ENCODE measurements at regions not wholly inside any gene's neighbourhood (a gene's known extent, or its start where the extent isn't known, plus 50 kb on each side); places are given as distances from the start of the nearest gene placed in this dataset.

DNA sequence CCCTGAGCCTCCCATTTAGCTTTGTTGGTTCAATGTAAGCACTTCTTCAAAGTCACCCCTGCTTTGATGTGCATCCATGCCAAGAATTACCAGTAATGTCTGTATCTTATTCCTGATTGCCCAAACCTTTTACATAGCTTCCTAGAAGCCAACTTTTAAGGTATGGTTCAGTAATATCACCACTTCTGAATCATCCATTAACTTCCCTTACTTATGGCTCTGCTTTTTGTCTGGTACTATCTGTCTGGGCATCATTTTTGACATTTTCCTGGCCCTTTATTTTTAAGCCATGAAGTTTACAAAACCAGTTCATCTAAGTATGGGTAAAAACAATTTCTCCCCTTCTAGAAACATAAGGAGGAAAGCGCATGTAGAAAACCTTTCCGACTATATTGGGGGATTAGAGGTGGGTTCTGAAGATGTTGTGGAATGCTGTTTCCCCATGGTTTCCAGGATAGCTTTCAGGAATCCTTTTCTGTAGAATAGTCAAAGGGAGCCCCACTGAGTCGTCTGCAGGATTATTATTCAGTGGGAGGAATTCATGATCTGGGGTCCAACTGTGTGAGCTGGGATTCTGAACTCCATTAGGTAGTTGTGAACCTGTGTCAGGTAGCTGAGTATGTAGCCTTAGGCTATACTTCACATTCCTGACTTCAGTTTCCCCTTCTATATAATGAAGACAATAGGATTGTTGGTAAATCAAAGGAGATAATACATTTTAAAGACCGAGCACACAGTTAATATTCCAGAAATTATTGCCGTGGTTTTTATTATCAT lies 163.8 kb downstream of the SUCLA2 start:
- no peak overlapping the region for H3K27ac ChIP-seq
- TF ChIP-seq POLR2A (IDR thresholded peaks at IDR 0.05): no peak
- TF ChIP-seq CTCF (IDR thresholded peaks at IDR 0.05): no peak
- no peaks in the 10 kb centered on the region for H3K9me3 ChIP-seq
- DNase-seq: no peak
- H3K36me3 ChIP-seq: no peaks in the 10 kb centered on the region
- intact Hi-C loops (cut with DNase I; ENCODE audit: low total_unique reads): no loop called here
- no peaks in the 10 kb centered on the region for H3K27me3 ChIP-seq
- H3K4me1 ChIP-seq: no peaks in the 10 kb centered on the region
- no peak overlapping the region for H3K4me3 ChIP-seq

DNA sequence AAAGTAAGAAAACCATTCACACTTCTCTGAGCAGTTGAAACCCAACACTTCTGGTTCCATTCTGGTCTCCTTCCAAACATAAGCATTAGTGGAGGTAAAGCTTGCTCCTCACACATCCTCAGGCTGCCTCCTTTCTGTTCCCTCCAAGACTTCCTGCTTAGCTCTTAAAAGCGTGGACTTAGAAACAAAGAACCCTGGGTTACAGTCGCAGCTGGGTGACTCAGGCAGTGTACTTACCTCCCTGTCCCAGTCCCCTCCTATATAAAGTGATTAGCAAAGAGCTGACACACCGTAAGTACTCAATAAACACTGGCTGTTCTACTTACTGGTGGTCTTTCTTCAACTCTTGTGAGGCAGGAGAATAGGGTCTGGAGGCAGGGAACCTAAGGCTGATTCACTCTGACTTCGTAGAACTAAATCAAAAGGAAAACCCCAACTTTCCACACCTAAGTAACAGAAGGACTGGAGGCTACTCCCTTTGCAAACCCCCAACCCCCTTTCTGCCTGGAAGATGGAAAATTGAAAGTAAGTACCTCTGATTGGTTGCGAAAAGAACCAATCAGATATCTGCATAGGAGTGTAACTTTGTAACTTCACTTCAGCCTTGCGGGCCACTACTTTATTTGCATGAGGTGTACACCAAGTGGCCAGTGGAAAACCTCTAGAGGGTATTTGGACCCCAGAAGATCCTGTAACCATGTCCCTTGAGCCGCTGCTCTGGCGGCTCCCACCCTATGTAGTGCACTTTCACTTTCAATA lies 165.4 kb downstream of the SUCLA2 start:
- DNase-seq: no peak
- Histone ChIP-seq H3K27me3 (no peaks in the 10 kb centered on the region), H3K27ac (no peak overlapping the region), H3K36me3 (no peaks in the 10 kb centered on the region), H3K9me3 (no peaks in the 10 kb centered on the region), H3K4me1 (no peaks in the 10 kb centered on the region), H3K4me3 (no peak overlapping the region)
- intact Hi-C loops (cut with DNase I; ENCODE audit: low total_unique reads): no loop called here
- TF ChIP-seq CTCF (IDR thresholded peaks at IDR 0.05) (no peak), POLR2A (IDR thresholded peaks at IDR 0.05) (no peak)

DNA sequence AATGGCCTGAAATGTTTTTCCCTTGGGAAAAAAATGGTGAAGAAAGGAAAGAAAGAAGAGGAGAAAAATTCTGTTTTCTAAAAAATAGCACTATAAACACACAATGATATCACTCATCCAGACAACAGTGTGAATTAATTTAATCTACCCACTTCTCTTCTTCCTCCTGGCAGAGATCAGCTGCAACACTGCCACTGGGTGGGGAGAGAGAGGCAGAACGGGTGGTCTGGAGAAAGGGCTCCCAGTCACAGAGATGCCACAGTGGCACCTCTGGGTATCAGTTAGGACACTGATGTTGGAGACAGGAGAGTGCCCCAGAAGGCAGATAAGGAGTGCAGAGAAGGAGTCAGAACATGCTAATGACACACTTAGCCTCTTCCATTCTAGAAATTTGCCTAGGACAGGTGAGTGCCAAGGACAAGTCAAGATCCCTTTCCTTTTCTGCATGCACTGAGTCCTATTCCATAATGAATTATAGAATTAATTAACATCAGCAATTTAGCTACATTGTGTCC lies 168.6 kb downstream of the SUCLA2 start:
- no peak for DNase-seq
- H3K36me3 ChIP-seq: no peaks in the 10 kb centered on the region
- H3K9me3 ChIP-seq: no peaks in the 10 kb centered on the region
- H3K27ac ChIP-seq: no peak overlapping the region
- H3K4me1 ChIP-seq: no peaks in the 10 kb centered on the region
- TF ChIP-seq CTCF (IDR thresholded peaks at IDR 0.05): no peak
- H3K27me3 ChIP-seq: no peaks in the 10 kb centered on the region
- intact Hi-C loops (cut with DNase I; ENCODE audit: low total_unique reads): no loop called here
- no peak overlapping the region for H3K4me3 ChIP-seq

GRCh38 chr13:47831265-47831664 lies 169.8 kb downstream of the SUCLA2 start:
- H3K27ac ChIP-seq: no peak overlapping the region
- intact Hi-C loops (cut with DNase I; ENCODE audit: low total_unique reads): no loop called here
- no peaks in the 10 kb centered on the region for H3K4me1 ChIP-seq
- H3K9me3 ChIP-seq: no peaks in the 10 kb centered on the region
- H3K4me3 ChIP-seq: no peak overlapping the region
- no peaks in the 10 kb centered on the region for H3K36me3 ChIP-seq
- no peaks in the 10 kb centered on the region for H3K27me3 ChIP-seq
- no peak for DNase-seq
- no peak for TF ChIP-seq CTCF (IDR thresholded peaks at IDR 0.05)
- no peak for TF ChIP-seq POLR2A (IDR thresholded peaks at IDR 0.05)

DNA sequence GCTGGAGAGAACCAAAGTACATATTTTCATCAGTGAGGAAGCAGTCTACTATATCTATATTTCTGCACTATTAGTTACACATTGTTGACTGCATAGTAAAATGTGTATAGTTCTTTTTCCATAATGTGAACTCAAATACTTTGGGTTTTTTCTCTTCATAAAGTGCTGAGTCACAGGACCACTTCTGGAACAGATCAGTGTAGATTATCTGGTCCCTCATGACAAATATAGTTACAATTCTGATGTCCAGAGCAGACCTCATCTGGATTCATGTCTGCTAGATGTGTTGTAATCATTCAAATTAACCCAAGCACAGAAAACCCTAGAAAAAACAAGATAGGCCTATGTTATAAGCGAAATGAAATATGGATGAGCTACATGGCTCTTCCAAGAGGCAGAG lies 171.4 kb downstream of the SUCLA2 start:
- H3K4me1 ChIP-seq: no peaks in the 10 kb centered on the region
- no peak for TF ChIP-seq POLR2A (IDR thresholded peaks at IDR 0.05)
- no peak for TF ChIP-seq CTCF (IDR thresholded peaks at IDR 0.05)
- no peak for DNase-seq
- H3K9me3 ChIP-seq: no peaks in the 10 kb centered on the region
- H3K36me3 ChIP-seq: no peaks in the 10 kb centered on the region
- H3K27me3 ChIP-seq: no peaks in the 10 kb centered on the region
- intact Hi-C loops (cut with DNase I; ENCODE audit: low total_unique reads): no loop called here
- H3K4me3 ChIP-seq: no peak overlapping the region
- H3K27ac ChIP-seq: no peak overlapping the region
